ENCODE measurements at regions not wholly inside any gene's neighbourhood (a gene's known extent, or its start where the extent isn't known, plus 50 kb on each side); places are given as distances from the start of the nearest gene placed in this dataset.

- DNase-seq (ENCODE audit: low read depth), result no peak
These were observed 131.0 kb downstream of the PDGFRA start for GRCh38 chr4:54359919-54360650.

- no peak for DNase-seq (ENCODE audit: low read depth)
These were observed 133.9 kb downstream of the PDGFRA start for GRCh38 chr4:54363037-54363436.

GRCh38 chr4:54365691-54366090, 136.6 kb downstream of the PDGFRA start:
- no peak for DNase-seq (ENCODE audit: low read depth)

- no peak for DNase-seq (ENCODE audit: low read depth)
These were observed 138.0 kb downstream of the PDGFRA start for GRCh38 chr4:54367059-54367458.

GRCh38 chr4:54368281-54369265, 139.5 kb downstream of the PDGFRA start:
- no peak for DNase-seq (ENCODE audit: low read depth)

- DNase-seq (ENCODE audit: low read depth), result no peak
These were observed 142.1 kb downstream of the PDGFRA start for GRCh38 chr4:54371173-54371572.

GRCh38 chr4:54372951-54373350, 143.9 kb downstream of the PDGFRA start:
- no peak for DNase-seq (ENCODE audit: low read depth)

- DNase-seq (ENCODE audit: low read depth), result no peak
These were observed 144.7 kb downstream of the PDGFRA start for GRCh38 chr4:54373718-54374210.

- peak; percentile 2 for DNase-seq (ENCODE audit: low read depth)
These were observed 149.4 kb downstream of the PDGFRA start for GRCh38 chr4:54378461-54378860.

- DNase-seq (ENCODE audit: low read depth), result no peak
These were observed 155.1 kb downstream of the PDGFRA start for GRCh38 chr4:54384152-54384551.

GRCh38 chr4:54384563-54384962, 155.5 kb downstream of the PDGFRA start:
- peak; percentile 13 for DNase-seq (ENCODE audit: low read depth)

GRCh38 chr4:54386042-54386669, 157.1 kb downstream of the PDGFRA start:
- no peak for DNase-seq (ENCODE audit: low read depth)

- DNase-seq (ENCODE audit: low read depth), result no peak
These were observed 157.6 kb downstream of the PDGFRA start for GRCh38 chr4:54386693-54387092.

GRCh38 chr4:54390670-54391069, 161.6 kb downstream of the PDGFRA start:
- DNase-seq (ENCODE audit: low read depth), result no peak

GRCh38 chr4:54391104-54391503, 162.0 kb downstream of the PDGFRA start:
- DNase-seq (ENCODE audit: low read depth), result no peak

- no peak for DNase-seq (ENCODE audit: low read depth)
These were observed 163.4 kb downstream of the PDGFRA start for GRCh38 chr4:54392479-54392878.

GRCh38 chr4:54393243-54393642, 164.2 kb downstream of the PDGFRA start:
- no peak for DNase-seq (ENCODE audit: low read depth)

- DNase-seq (ENCODE audit: low read depth), result no peak
These were observed 166.0 kb downstream of the PDGFRA start for GRCh38 chr4:54395013-54395527.

- DNase-seq (ENCODE audit: low read depth), result no peak
These were observed 171.1 kb downstream of the PDGFRA start for GRCh38 chr4:54400188-54400587.

GRCh38 chr4:54400802-54401201, 171.7 kb downstream of the PDGFRA start:
- DNase-seq (ENCODE audit: low read depth), result peak; percentile 51

- DNase-seq (ENCODE audit: low read depth), result no peak
These were observed 173.9 kb downstream of the PDGFRA start for GRCh38 chr4:54402880-54403480.
